A549 (cell line): ENCODE measurements at regions not wholly inside any gene's neighbourhood (a gene's known extent, or its start where the extent isn't known, plus 50 kb on each side); places are given as distances from the start of the nearest gene placed in this dataset.

Source experiments
- ATAC-seq, 2 experiments: fragments of 200-7000 bp in 1 of 2; fragments of >200 bp in 1 of 2; cut with Nextera tagmentation in 1 of 2; cut with Tn5 transposase in 1 of 2; 3 replicates each; pipeline versions ENCODE4 v1.8.0 to v1.9.1; 2018 to 2020; ENCODE audit warnings: mild to moderate bottlenecking in 1 of 2, moderate library complexity in 1 of 2
- CTCF ChIA-PET: fragments of 300-600 bp; sonication (Branson Sonifier 250); formaldehyde crosslinking; extraction: SDS; loops from one replicate; lab custom pipeline; 2021; ENCODE audit warnings: antibody characterized with exemption, inconsistent platforms; lab: Yijun Ruan, JAX
- POLR2A ChIA-PET: fragments of 350-600 bp; formaldehyde crosslinking; extraction: SDS; loops from one replicate; lab custom pipeline; 2021; ENCODE audit warnings: antibody characterized with exemption, inconsistent platforms; lab: Yijun Ruan, JAX
- DNase-seq, 2 experiments: peaks; one replicate each; pipeline versions ENCODE4 v3.0.0 to v3.0.0-alpha.2; 2011 to 2016; ENCODE audit warnings: low read depth in 1 of 2, low spot score in 1 of 2
- FAIRE-seq: peaks from 2 replicates; lab custom pipeline; 2011; peaks lifted over from hg19 to GRCh38; lab: Jason Lieb, UNC
- H3K27ac ChIP-seq, 2 experiments: fragments of >200 bp; sonication (Bioruptor Twin); formaldehyde crosslinking; 3 replicates each; pipeline ENCODE4 v1.5.1; 2016 to 2017
- H3K4me1 ChIP-seq: fragments of >200 bp; sonication (Bioruptor Twin); formaldehyde crosslinking; 3 replicates; pipeline ENCODE4 v1.6.1; 2016
- H3K4me2 ChIP-seq: fragments of >200 bp; sonication (Bioruptor Twin); formaldehyde crosslinking; 3 replicates; pipeline ENCODE4 v1.6.1; 2016
- H3K4me3 ChIP-seq: fragments of >200 bp; sonication (Bioruptor Twin); formaldehyde crosslinking; 3 replicates; pipeline ENCODE4 v1.5.1; 2016
- H3K9me3 ChIP-seq: fragments of >200 bp; sonication (Bioruptor Twin); formaldehyde crosslinking; 3 replicates; pipeline ENCODE4 v1.6.1; 2016
- CBX2 ChIP-seq: fragments of 200-600 bp; sonication (generic); IDR thresholded peaks from 2 replicates; pipeline ENCODE4 v1.6.1; 2016; ENCODE audit warnings: low read depth, mild to moderate bottlenecking, borderline replicate concordance
- CBX8 ChIP-seq: fragments of 200-600 bp; sonication (generic); IDR thresholded peaks from 2 replicates; pipeline ENCODE4 v1.6.1; 2016
- CHD4 ChIP-seq: fragments of 200-600 bp; sonication (generic); IDR thresholded peaks from 2 replicates; pipeline ENCODE4 v1.6.1; 2016; ENCODE audit warnings: antibody characterized with exemption, mild to moderate bottlenecking, borderline replicate concordance
- CTCF ChIP-seq: fragments of >200 bp; sonication (Bioruptor Twin); formaldehyde crosslinking; IDR thresholded peaks from 3 replicates; pipeline ENCODE4 v1.5.1; 2016
- ESRRA ChIP-seq: fragments of 150-350 bp; IDR thresholded peaks from 2 replicates; pipeline ENCODE4 v1.6.1; 2014; ENCODE audit warnings: mild to moderate bottlenecking, low read length, borderline replicate concordance
- HDAC2 ChIP-seq: fragments of 200-600 bp; sonication (generic); IDR thresholded peaks from 2 replicates; pipeline ENCODE4 v1.6.1; 2016
- HOXA7 ChIP-seq: fragments of 250-450 bp; sonication (Bioruptor Pico); IDR thresholded peaks from 2 replicates; pipeline ENCODE4 v1.5.0; 2020; ENCODE audit warnings: mild to moderate bottlenecking, moderate library complexity
- HOXB13 ChIP-seq: fragments of 250-450 bp; sonication (Bioruptor Pico); IDR thresholded peaks from 2 replicates; pipeline ENCODE4 v1.5.0; 2020; ENCODE audit warnings: low read depth, mild to moderate bottlenecking, moderate library complexity
- MAX ChIP-seq: IDR thresholded peaks from 2 replicates; pipeline ENCODE4 v1.6.1; 2012
- PHF8 ChIP-seq: fragments of 200-600 bp; sonication (generic); IDR thresholded peaks from 2 replicates; pipeline ENCODE4 v1.6.1; 2016; ENCODE audit warnings: low read depth, mild to moderate bottlenecking, antibody characterized with exemption, moderate library complexity, borderline replicate concordance
- POLR2A ChIP-seq: IDR thresholded peaks from 2 replicates; pipeline ENCODE4 v1.6.1; 2012; ENCODE audit warnings: mild to moderate bottlenecking, low read length
- RAD21 ChIP-seq, 2 experiments: fragments of >200 bp in 1 of 2; sonication (Bioruptor Twin) in 1 of 2; formaldehyde crosslinking in 1 of 2; IDR thresholded peaks in 1 of 2; conservative IDR thresholded peaks in 1 of 2; 2 replicates in 1 of 2; 3 replicates in 1 of 2; pipeline ENCODE4 v1.6.1; 2012 to 2018; ENCODE audit warnings: inconsistent platforms in 1 of 2
- RARB ChIP-seq: fragments of 250-450 bp; sonication (Bioruptor Pico); IDR thresholded peaks from 2 replicates; pipeline ENCODE4 v1.8.0; 2021; ENCODE audit warnings: mild to moderate bottlenecking, moderate library complexity
- REST ChIP-seq: fragments of 200-600 bp; sonication (generic); IDR thresholded peaks from 2 replicates; pipeline ENCODE4 v1.6.1; 2016; ENCODE audit warnings: antibody characterized with exemption, mild to moderate bottlenecking, moderate library complexity
- RFX5 ChIP-seq: fragments of 450-650 bp; IDR thresholded peaks from 2 replicates; pipeline ENCODE4 v1.7.1; 2014; ENCODE audit warnings: antibody characterized with exemption, mild to moderate bottlenecking, moderate library complexity
- RNF2 ChIP-seq: fragments of 200-600 bp; sonication (generic); IDR thresholded peaks from 2 replicates; pipeline ENCODE4 v1.6.1; 2016; ENCODE audit warnings: low read depth, mild to moderate bottlenecking, antibody characterized with exemption, moderate library complexity, borderline replicate concordance
- SMC3 ChIP-seq: fragments of >200 bp; sonication (Bioruptor Twin); formaldehyde crosslinking; IDR thresholded peaks from 3 replicates; pipeline ENCODE4 v1.6.1; 2018; ENCODE audit warnings: inconsistent platforms
- TFCP2L1 ChIP-seq: fragments of 250-450 bp; sonication (Bioruptor Pico); IDR thresholded peaks from 2 replicates; pipeline ENCODE4 v1.5.0; 2021; ENCODE audit warnings: mild to moderate bottlenecking
- TP53 ChIP-seq: fragments of 250-450 bp; sonication (Bioruptor Pico); IDR thresholded peaks from 2 replicates; pipeline ENCODE4 v1.5.0; 2021; ENCODE audit warnings: mild to moderate bottlenecking, moderate library complexity
- ZSCAN20 ChIP-seq: fragments of 250-450 bp; sonication (Bioruptor Pico); IDR thresholded peaks from 2 replicates; pipeline ENCODE4 v1.8.0; 2022; ENCODE audit warnings: mild to moderate bottlenecking, moderate library complexity
- WGBS: methylation state at CpG from one replicate; pipeline ENCODE4 v1.1.6; 2017; ENCODE audit errors: missing lambda C conversion rate; 5-methylcytosine and 5-hydroxymethylcytosine counted together
- TF ChIP-seq, protein P1 (sequence below): IDR thresholded peaks from 2 replicates; pipeline ENCODE4 v1.6.1; 2012; ENCODE audit warnings: low read depth, borderline replicate concordance
- TF ChIP-seq, protein P2 (sequence below): fragments of 250-450 bp; sonication (Bioruptor Pico); IDR thresholded peaks from 2 replicates; pipeline ENCODE4 v1.5.0; 2020; ENCODE audit warnings: low read depth, mild to moderate bottlenecking, moderate library complexity
- TF ChIP-seq, protein P3 (sequence below): fragments of 150-350 bp; IDR thresholded peaks from 2 replicates; pipeline ENCODE4 v1.6.1; 2014; ENCODE audit warnings: low read depth, mild to moderate bottlenecking, low read length
- TF ChIP-seq, protein P4 (sequence below): fragments of 450-650 bp; IDR thresholded peaks from 2 replicates; pipeline ENCODE4 v1.6.1; 2014; ENCODE audit warnings: antibody characterized with exemption

DNA sequence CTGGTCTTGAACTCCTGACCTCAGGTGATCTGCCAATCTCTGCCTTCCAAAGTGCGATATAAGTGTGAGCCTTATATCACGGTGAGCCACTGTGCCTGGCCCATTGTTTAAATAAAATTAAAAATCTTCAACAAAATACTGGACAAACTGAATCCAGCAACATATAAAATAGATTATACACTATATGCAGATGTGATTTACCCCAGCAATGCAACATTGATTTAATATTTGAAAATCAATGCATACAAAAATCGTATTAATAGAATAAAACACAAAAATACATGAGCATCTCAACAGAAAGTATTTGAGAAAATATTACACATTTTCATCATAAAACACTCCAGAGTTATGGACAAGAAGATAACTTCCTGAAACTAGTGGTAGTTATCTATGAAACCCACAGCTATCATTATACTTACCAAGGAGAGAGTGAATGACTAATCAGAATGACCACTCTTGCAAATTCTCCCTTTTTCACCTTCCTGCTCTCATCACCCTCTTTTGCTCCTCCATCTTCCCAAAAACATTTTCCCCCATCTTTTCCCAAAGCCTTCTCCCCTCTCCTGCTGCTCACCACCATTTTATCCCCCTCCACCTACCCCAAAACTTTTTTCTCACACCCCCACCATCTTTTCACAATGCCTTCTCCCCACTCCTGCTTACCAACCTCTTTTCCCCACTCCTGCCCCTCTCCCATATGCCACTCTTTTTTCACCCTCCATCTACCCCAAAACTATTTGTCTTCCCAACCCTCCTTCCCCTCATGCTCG is 122.1 kb upstream of the VPREB1 start:
- H3K27ac ChIP-seq: no peak overlapping the region
- WGBS: 67% methylated on average over 4 of the region's 4 CpGs
- no peaks in the 10 kb centered on the region for H3K9me3 ChIP-seq
- ATAC-seq (no peak), DNase-seq (no peak), FAIRE-seq (no peak)
- TF ChIP-seq POLR2A (no peak), HDAC2 (no peak), REST (no peak), CBX8 (no peak), PHF8 (no peak), RNF2 (no peak), ZSCAN20 (CRISPR knock-in tag) (no peak)
- TF ChIP-seq, protein P1, sequence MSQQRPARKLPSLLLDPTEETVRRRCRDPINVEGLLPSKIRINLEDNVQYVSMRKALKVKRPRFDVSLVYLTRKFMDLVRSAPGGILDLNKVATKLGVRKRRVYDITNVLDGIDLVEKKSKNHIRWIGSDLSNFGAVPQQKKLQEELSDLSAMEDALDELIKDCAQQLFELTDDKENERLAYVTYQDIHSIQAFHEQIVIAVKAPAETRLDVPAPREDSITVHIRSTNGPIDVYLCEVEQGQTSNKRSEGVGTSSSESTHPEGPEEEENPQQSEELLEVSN: no peak
- no peak overlapping the region for H3K4me3 ChIP-seq
- POLR2A ChIA-PET: no interaction called here
- H3K4me1 ChIP-seq: no peaks in the 10 kb centered on the region
- CTCF ChIA-PET: interaction anchor here (1.1 kb wide), 1 partner anchor 15 kb away, joined by 3 read pairs; no protein-coding TSS in a partner anchor
- no peak overlapping the region for H3K4me2 ChIP-seq

DNA sequence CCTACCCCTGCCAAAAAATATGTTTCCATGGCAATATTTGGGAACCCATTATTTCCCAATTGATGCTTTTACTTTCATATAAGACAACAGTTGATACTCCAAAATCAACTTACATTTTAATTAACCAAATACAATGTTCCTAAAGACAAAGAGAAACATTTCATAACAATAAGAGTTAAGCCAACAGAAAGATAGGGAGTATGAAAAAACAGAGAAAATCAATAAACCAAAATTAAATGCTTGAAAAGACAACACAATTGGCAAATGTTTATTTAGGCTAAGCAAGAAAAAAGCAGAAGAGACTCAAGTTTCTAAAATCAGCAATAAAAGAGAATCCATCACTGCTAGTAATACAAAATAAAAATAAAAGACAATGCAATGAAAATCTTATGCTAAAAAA is 123.1 kb upstream of the VPREB1 start:
- ATAC-seq (no peak), DNase-seq (no peak), FAIRE-seq (no peak)
- TF ChIP-seq HOXA7 (no peak), ESRRA (no peak), RAD21 (conservative IDR thresholded peaks at IDR 0.05 in 1 of 2, IDR thresholded peaks at IDR 0.05 in 1 of 2) (no peak), TP53 (no peak), CBX2 (no peak), TFCP2L1 (CRISPR knock-in tag) (no peak), SMC3 (no peak), RFX5 (no peak), HOXB13 (CRISPR knock-in tag) (no peak), MAX (no peak), CTCF (no peak), RARB (CRISPR knock-in tag) (no peak), CHD4 (no peak)
- TF ChIP-seq, protein P2, sequence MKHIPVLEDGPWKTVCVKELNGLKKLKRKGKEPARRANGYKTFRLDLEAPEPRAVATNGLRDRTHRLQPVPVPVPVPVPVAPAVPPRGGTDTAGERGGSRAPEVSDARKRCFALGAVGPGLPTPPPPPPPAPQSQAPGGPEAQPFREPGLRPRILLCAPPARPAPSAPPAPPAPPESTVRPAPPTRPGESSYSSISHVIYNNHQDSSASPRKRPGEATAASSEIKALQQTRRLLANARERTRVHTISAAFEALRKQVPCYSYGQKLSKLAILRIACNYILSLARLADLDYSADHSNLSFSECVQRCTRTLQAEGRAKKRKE (CRISPR knock-in tag): no peak
- TF ChIP-seq, protein P3, sequence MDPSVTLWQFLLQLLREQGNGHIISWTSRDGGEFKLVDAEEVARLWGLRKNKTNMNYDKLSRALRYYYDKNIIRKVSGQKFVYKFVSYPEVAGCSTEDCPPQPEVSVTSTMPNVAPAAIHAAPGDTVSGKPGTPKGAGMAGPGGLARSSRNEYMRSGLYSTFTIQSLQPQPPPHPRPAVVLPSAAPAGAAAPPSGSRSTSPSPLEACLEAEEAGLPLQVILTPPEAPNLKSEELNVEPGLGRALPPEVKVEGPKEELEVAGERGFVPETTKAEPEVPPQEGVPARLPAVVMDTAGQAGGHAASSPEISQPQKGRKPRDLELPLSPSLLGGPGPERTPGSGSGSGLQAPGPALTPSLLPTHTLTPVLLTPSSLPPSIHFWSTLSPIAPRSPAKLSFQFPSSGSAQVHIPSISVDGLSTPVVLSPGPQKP: no peak
- TF ChIP-seq, protein P4, sequence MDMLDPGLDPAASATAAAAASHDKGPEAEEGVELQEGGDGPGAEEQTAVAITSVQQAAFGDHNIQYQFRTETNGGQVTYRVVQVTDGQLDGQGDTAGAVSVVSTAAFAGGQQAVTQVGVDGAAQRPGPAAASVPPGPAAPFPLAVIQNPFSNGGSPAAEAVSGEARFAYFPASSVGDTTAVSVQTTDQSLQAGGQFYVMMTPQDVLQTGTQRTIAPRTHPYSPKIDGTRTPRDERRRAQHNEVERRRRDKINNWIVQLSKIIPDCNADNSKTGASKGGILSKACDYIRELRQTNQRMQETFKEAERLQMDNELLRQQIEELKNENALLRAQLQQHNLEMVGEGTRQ: no peak
- CTCF ChIA-PET: interaction anchor here (1.1 kb wide), 1 partner anchor 14 kb away, joined by 3 read pairs; no protein-coding TSS in a partner anchor
- Histone ChIP-seq H3K9me3 (no peaks in the 10 kb centered on the region), H3K27ac (no peak overlapping the region), H3K4me2 (no peak overlapping the region), H3K4me1 (no peaks in the 10 kb centered on the region), H3K4me3 (no peak overlapping the region)
- POLR2A ChIA-PET: no interaction called here
